Right lobe of liver (tissue), 6 donors: ENCODE measurements at regions not wholly inside any gene's neighbourhood (a gene's known extent, or its start where the extent isn't known, plus 50 kb on each side); places are given as distances from the start of the nearest gene placed in this dataset.

Source experiments
- ATAC-seq, 4 donors: fragments of 200-7000 bp; cut with Tn5 transposase; one replicate each; pipeline ENCODE4 v1.9.1; 2020; ENCODE audit warnings: mild to moderate bottlenecking in 4 of 4, moderate library complexity in 4 of 4
- DNase-seq, 3 donors: peaks; one replicate each; pipeline ENCODE4 v3.0.0-alpha.2; 2020
- H3K27ac ChIP-seq, 3 donors: fragments of 200-600 bp; one replicate each; pipeline ENCODE4 v1.8.0; 2022
- H3K27me3 ChIP-seq, 2 donors: fragments of 200-600 bp; one replicate each; pipeline ENCODE4 v1.8.0; 2022
- H3K36me3 ChIP-seq, 4 donors: fragments of 200-600 bp; sonication (generic) in 1 of 4; one replicate each; pipeline versions ENCODE4 v1.5.1 to v1.8.0; 2017 to 2022; ENCODE audit warnings: control low read depth in 1 of 4
- H3K4me1 ChIP-seq, 4 donors: fragments of 200-600 bp; sonication (generic) in 1 of 4; one replicate each; pipeline versions ENCODE4 v1.5.1 to v1.8.0; 2017 to 2022; ENCODE audit warnings: control low read depth in 1 of 4
- H3K4me3 ChIP-seq, 3 donors: fragments of 200-600 bp; one replicate each; pipeline ENCODE4 v1.8.0; 2022
- H3K9me3 ChIP-seq, 4 donors: fragments of 200-600 bp; sonication (generic) in 1 of 4; one replicate each; pipeline versions ENCODE4 v1.5.1 to v1.8.0; 2017 to 2022; ENCODE audit warnings: control low read depth in 1 of 4
- CTCF ChIP-seq, 4 donors: fragments of 200-600 bp in 3 of 4; fragments of 450-650 bp in 1 of 4; IDR thresholded peaks; one replicate each; pipeline versions ENCODE4 v1.5.1 to v1.8.0; 2016 to 2022; ENCODE audit warnings: antibody characterized with exemption in 4 of 4, mild to moderate bottlenecking in 2 of 4
- POLR2A ChIP-seq: fragments of 450-650 bp; IDR thresholded peaks from one replicate; pipeline ENCODE4 v1.6.1; 2017; ENCODE audit warnings: antibody characterized with exemption, mild to moderate bottlenecking
- WGBS: methylation state at CpG from one replicate; pipeline ENCODE4 v1.1.6; 2018; ENCODE audit warnings: low coverage, low lambda C conversion rate; ENCODE audit not compliant: insufficient coverage; ENCODE audit errors: missing lambda C conversion rate; 5-methylcytosine and 5-hydroxymethylcytosine counted together
- intact Hi-C, 2 donors: fragments of 100-400 bp; cut with DNase I; formaldehyde crosslinking; loops; one replicate each; pipeline versions ENCODE4 v1.11.2 to v1.14.1; 2022
- donor health status: DM: no; HTN: yes; CAD: no.
- donor health status: DM: no; HTN: no; CAD: no.
- donor health status: DM: no; HTN: no; CAD: no.
- donor health status: DM: no; HTN: yes; CAD: no.
- donor health status: DM: no; HTN: yes; CAD: no.

- ATAC-seq (peak in 2 of 4 donors; percentile 33 to 42), DNase-seq (no peak)
- no peaks in the 10 kb centered on the region for H3K27me3 ChIP-seq
- WGBS: 80% methylated on average over 4 of the region's 6 CpGs
- no peaks in the 10 kb centered on the region for H3K9me3 ChIP-seq
- intact Hi-C loops: no loop called here
- peaks cover 0 to 11% (median 4%) of the 10 kb centered on the region in 4 donors for H3K4me1 ChIP-seq
- TF ChIP-seq POLR2A (no peak), CTCF (IDR thresholded peaks at IDR 0.05) (no peak)
- no peak overlapping the region for H3K27ac ChIP-seq
- no peaks in the 10 kb centered on the region for H3K36me3 ChIP-seq
- no peak overlapping the region for H3K4me3 ChIP-seq
These were observed 161.1 kb downstream of the ZBTB18 start for GRCh38 chr1:244212219-244212618.

- Histone ChIP-seq H3K27me3 (no peaks in the 10 kb centered on the region), H3K9me3 (no peaks in the 10 kb centered on the region), H3K36me3 (no peaks in the 10 kb centered on the region), H3K27ac (no peak overlapping the region), H3K4me3 (no peak overlapping the region), H3K4me1 (peaks cover 0 to 5% (median 2%) of the 10 kb centered on the region in 4 donors)
- 48% methylated on average over 8 of the region's 8 CpGs for WGBS
- no peak for TF ChIP-seq POLR2A
- TF ChIP-seq CTCF (IDR thresholded peaks at IDR 0.05): no peak
- intact Hi-C loops: no loop called here
- ATAC-seq (no peak), DNase-seq (no peak)
These were observed 161.9 kb downstream of the ZBTB18 start for GRCh38 chr1:244212797-244213475.

- DNase-seq (peak in 1 of 3 donors; percentile 38), ATAC-seq (peak; percentile 20 to 78 (median 52))
- Histone ChIP-seq H3K36me3 (no peaks in the 10 kb centered on the region), H3K4me3 (no peak overlapping the region), H3K9me3 (no peaks in the 10 kb centered on the region), H3K27me3 (no peaks in the 10 kb centered on the region), H3K27ac (no peak overlapping the region), H3K4me1 (no peaks in the 10 kb centered on the region)
- TF ChIP-seq POLR2A: no peak
- no peak for TF ChIP-seq CTCF (IDR thresholded peaks at IDR 0.05)
- intact Hi-C loops: no loop called here
- 71% methylated on average over 12 of the region's 17 CpGs for WGBS
These were observed 163.2 kb downstream of the ZBTB18 start for GRCh38 chr1:244214009-244214967.

- no CpG with 5 or more reads among the region's 5 CpGs for WGBS
- intact Hi-C loops: no loop called here
- no peaks in the 10 kb centered on the region for H3K9me3 ChIP-seq
- TF ChIP-seq CTCF (IDR thresholded peaks at IDR 0.05) (no peak), POLR2A (no peak)
- H3K4me1 ChIP-seq: no peaks in the 10 kb centered on the region
- no peaks in the 10 kb centered on the region for H3K36me3 ChIP-seq
- no peak overlapping the region for H3K4me3 ChIP-seq
- no peaks in the 10 kb centered on the region for H3K27me3 ChIP-seq
- ATAC-seq: no peak
- no peak overlapping the region for H3K27ac ChIP-seq
- DNase-seq: peak in 1 of 3 donors; percentile 42
These were observed 165.8 kb downstream of the ZBTB18 start for GRCh38 chr1:244216836-244217235.
